HepG2 (cell line): ENCODE measurements at regions not wholly inside any gene's neighbourhood (a gene's known extent, or its start where the extent isn't known, plus 50 kb on each side); places are given as distances from the start of the nearest gene placed in this dataset.

Experiments used
- ATAC-seq: fragments of 200-7000 bp; cut with Tn5 transposase; 3 replicates; pipeline ENCODE4 v1.9.1; 2020; ENCODE audit warnings: mild to moderate bottlenecking, moderate library complexity
- BruUV-seq: library from RNA; stranded (reverse); fragments of 400-500 nt; replicated peaks from 2 replicates; lab custom pipeline; 2021; lab: Mats Ljungman, UMichigan
- CTCF ChIA-PET: fragments of 300-600 bp; formaldehyde crosslinking; extraction: SDS; loops from one replicate; lab custom pipeline; 2021; ENCODE audit warnings: low total read pairs, inconsistent platforms, low intra/inter-chr PET ratio; lab: Yijun Ruan, JAX
- POLR2A ChIA-PET: fragments of 350-600 bp; sonication (Branson Sonifier 250); formaldehyde crosslinking; loops from one replicate; lab custom pipeline; 2020; ENCODE audit warnings: antibody characterized with exemption, inconsistent platforms; lab: Yijun Ruan, JAX
- DNase-seq: peaks from one replicate; pipeline ENCODE4 v3.0.0-alpha.2; 2015; ENCODE audit warnings: low spot score
- FAIRE-seq: peaks from 3 replicates; lab custom pipeline; 2011; peaks lifted over from hg19 to GRCh38; lab: Jason Lieb, UNC
- H2AFZ ChIP-seq: one replicate; pipeline ENCODE4 v1.6.1; 2011; ENCODE audit warnings: low read length, inconsistent platforms
- H3K27ac ChIP-seq: fragments of 300-600 bp; 3 replicates; pipeline ENCODE4 v1.8.0; 2011; ENCODE audit warnings: mixed run types, mild to moderate bottlenecking, mixed read lengths, low read length, inconsistent platforms; ENCODE audit not compliant: insufficient read depth; ENCODE audit errors: extremely low read length
- H3K27me3 ChIP-seq, 2 experiments: fragments of 200-600 bp in 1 of 2; 2 replicates in 1 of 2; 3 replicates in 1 of 2; pipeline versions ENCODE4 v1.6.0 to v1.8.0; 2011; ENCODE audit warnings: low read length in 2 of 2, mild to moderate bottlenecking in 2 of 2, moderate library complexity in 2 of 2, inconsistent platforms in 1 of 2; ENCODE audit not compliant: insufficient read depth in 2 of 2, control insufficient read depth in 1 of 2
- H3K36me3 ChIP-seq, 2 experiments: fragments of 200-600 bp in 1 of 2; replicated peaks in 1 of 2; 2 replicates in 1 of 2; 3 replicates in 1 of 2; pipeline versions ENCODE4 v1.5.1 to v1.8.0; 2011; ENCODE audit warnings: low read length in 2 of 2, inconsistent platforms in 1 of 2; ENCODE audit not compliant: insufficient read depth in 2 of 2, control insufficient read depth in 1 of 2
- H3K4me1 ChIP-seq: 2 replicates; pipeline ENCODE4 v1.5.1; 2012; ENCODE audit warnings: low read length, inconsistent platforms; ENCODE audit not compliant: insufficient read depth
- H3K4me2 ChIP-seq: 2 replicates; pipeline ENCODE4 v1.6.0; 2011; ENCODE audit warnings: low read depth, low read length, inconsistent platforms
- H3K4me3 ChIP-seq, 3 experiments: fragments of 200-600 bp in 1 of 3; sonication (generic), shearing (Covaris generic) in 1 of 3; replicated peaks in 1 of 3; 2 replicates each; pipeline ENCODE4 v1.5.1; 2011 to 2016; ENCODE audit warnings: low read length in 3 of 3, inconsistent platforms in 2 of 3, low read depth in 2 of 3, mild to moderate bottlenecking in 2 of 3, control low read depth in 1 of 3, mixed read lengths in 1 of 3; ENCODE audit not compliant: insufficient read depth in 1 of 3
- H3K79me2 ChIP-seq: one replicate; pipeline ENCODE4 v1.6.1; 2011; ENCODE audit warnings: low read length, inconsistent platforms; ENCODE audit not compliant: insufficient read depth
- H3K9ac ChIP-seq: 2 replicates; pipeline ENCODE4 v1.6.0; 2011; ENCODE audit warnings: mild to moderate bottlenecking, low read depth, low read length, inconsistent platforms; ENCODE audit not compliant: insufficient read depth
- H3K9me3 ChIP-seq: 2 replicates; pipeline ENCODE4 v1.5.1; 2012; ENCODE audit warnings: mild to moderate bottlenecking, low read length
- H4K20me1 ChIP-seq: 2 replicates; pipeline ENCODE4 v1.6.0; 2011; ENCODE audit warnings: inconsistent platforms, mild to moderate bottlenecking, low read length, moderate library complexity; ENCODE audit not compliant: insufficient read depth
- ELF1 ChIP-seq: sonication (generic); formaldehyde crosslinking; IDR thresholded peaks from 2 replicates; pipeline ENCODE4 v1.4.0; 2020; ENCODE audit warnings: missing genetic modification reagents
- MEF2D ChIP-seq: sonication (generic); formaldehyde crosslinking; IDR thresholded peaks from 2 replicates; pipeline ENCODE4 v1.5.1; 2020; ENCODE audit warnings: mild to moderate bottlenecking, missing genetic modification reagents
- NAIF1 ChIP-seq: sonication (generic); formaldehyde crosslinking; IDR thresholded peaks from 2 replicates; pipeline ENCODE4 v1.5.0; 2020; ENCODE audit warnings: mild to moderate bottlenecking, missing genetic modification reagents, borderline replicate concordance
- SKI ChIP-seq: fragments of 450-650 bp; IDR thresholded peaks from one replicate; pipeline ENCODE4 v1.6.1; 2018; ENCODE audit warnings: mild to moderate bottlenecking; ENCODE audit not compliant: partially characterized antibody
- ZFP90 ChIP-seq: sonication (generic); formaldehyde crosslinking; IDR thresholded peaks from 2 replicates; pipeline ENCODE4 v1.8.0; 2022; ENCODE audit warnings: missing genetic modification reagents, mild to moderate bottlenecking, inconsistent platforms, borderline replicate concordance
- ZNF329 ChIP-seq: sonication (generic); formaldehyde crosslinking; IDR thresholded peaks from 2 replicates; pipeline ENCODE4 v1.9.0; 2021; ENCODE audit warnings: low read depth, mild to moderate bottlenecking, missing genetic modification reagents
- ZSCAN25 ChIP-seq: sonication (generic); formaldehyde crosslinking; IDR thresholded peaks from 2 replicates; pipeline ENCODE4 v1.8.0; 2022; ENCODE audit warnings: mild to moderate bottlenecking, missing genetic modification reagents
- WGBS: methylation state at CpG from one replicate; pipeline ENCODE4 v1.1.6; 2017; ENCODE audit warnings: low lambda C conversion rate; 5-methylcytosine and 5-hydroxymethylcytosine counted together
- in situ Hi-C: cut with HindIII; loops from 2 replicates; pipeline ENCODE4 v1.10.0; 2017; ENCODE audit warnings: low pct_unique_long_range_greater_than_20kb; ENCODE audit not compliant: extremely low pct_ligation_motif_present
- intact Hi-C: fragments of 100-400 bp; cut with micrococcal nuclease; formaldehyde crosslinking; loops from one replicate; pipeline ENCODE4 v1.10.0; 2022; ENCODE audit not compliant: unreplicated experiment
- TF ChIP-seq, protein P1 (sequence below): sonication (generic); formaldehyde crosslinking; IDR thresholded peaks from 2 replicates; pipeline ENCODE4 v1.8.1; 2022; ENCODE audit warnings: mild to moderate bottlenecking, missing genetic modification reagents
- TF ChIP-seq, protein P2 (sequence below): sonication (generic); formaldehyde crosslinking; IDR thresholded peaks from 2 replicates; pipeline ENCODE4 v1.4.0; 2020; ENCODE audit warnings: missing genetic modification reagents
- TF ChIP-seq, protein P3 (sequence below): sonication (generic); formaldehyde crosslinking; IDR thresholded peaks from 2 replicates; pipeline ENCODE4 v1.4.0; 2020; ENCODE audit warnings: mild to moderate bottlenecking, missing genetic modification reagents, borderline replicate concordance

DNA sequence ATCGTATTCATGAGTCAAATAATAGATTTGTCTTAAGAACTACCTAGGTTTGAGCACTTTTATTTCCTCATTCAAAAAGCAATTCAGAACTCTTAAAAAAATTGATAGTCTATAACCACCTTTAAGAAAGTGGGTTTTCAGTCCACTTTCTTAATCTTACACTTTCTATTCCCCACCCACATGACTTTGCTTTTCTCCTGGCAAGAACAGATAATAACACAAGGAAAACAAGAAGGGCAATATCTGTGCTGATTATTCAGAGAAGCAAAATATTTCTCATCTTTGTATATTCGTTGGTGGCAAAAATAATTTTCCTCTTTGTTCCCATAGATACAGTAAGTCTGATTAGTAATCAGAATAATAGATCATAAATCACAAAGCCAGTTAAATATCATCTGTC lies 130.6 kb upstream of the DNAJC10 start:
- no peak for FAIRE-seq
- Histone ChIP-seq H2AFZ (no peak overlapping the region), H3K36me3 (no peaks in the 10 kb centered on the region), H3K4me3 (no peak overlapping the region), H3K79me2 (no peaks in the 10 kb centered on the region)
- WGBS = under 1% methylated on average over 2 of the region's 2 CpGs
- in situ Hi-C loops = no loop called here
- CTCF ChIA-PET = no interaction called here
- TF ChIP-seq, protein P1, sequence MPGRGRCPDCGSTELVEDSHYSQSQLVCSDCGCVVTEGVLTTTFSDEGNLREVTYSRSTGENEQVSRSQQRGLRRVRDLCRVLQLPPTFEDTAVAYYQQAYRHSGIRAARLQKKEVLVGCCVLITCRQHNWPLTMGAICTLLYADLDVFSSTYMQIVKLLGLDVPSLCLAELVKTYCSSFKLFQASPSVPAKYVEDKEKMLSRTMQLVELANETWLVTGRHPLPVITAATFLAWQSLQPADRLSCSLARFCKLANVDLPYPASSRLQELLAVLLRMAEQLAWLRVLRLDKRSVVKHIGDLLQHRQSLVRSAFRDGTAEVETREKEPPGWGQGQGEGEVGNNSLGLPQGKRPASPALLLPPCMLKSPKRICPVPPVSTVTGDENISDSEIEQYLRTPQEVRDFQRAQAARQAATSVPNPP (CRISPR knock-in tag) = no peak
- TF ChIP-seq, protein P2, sequence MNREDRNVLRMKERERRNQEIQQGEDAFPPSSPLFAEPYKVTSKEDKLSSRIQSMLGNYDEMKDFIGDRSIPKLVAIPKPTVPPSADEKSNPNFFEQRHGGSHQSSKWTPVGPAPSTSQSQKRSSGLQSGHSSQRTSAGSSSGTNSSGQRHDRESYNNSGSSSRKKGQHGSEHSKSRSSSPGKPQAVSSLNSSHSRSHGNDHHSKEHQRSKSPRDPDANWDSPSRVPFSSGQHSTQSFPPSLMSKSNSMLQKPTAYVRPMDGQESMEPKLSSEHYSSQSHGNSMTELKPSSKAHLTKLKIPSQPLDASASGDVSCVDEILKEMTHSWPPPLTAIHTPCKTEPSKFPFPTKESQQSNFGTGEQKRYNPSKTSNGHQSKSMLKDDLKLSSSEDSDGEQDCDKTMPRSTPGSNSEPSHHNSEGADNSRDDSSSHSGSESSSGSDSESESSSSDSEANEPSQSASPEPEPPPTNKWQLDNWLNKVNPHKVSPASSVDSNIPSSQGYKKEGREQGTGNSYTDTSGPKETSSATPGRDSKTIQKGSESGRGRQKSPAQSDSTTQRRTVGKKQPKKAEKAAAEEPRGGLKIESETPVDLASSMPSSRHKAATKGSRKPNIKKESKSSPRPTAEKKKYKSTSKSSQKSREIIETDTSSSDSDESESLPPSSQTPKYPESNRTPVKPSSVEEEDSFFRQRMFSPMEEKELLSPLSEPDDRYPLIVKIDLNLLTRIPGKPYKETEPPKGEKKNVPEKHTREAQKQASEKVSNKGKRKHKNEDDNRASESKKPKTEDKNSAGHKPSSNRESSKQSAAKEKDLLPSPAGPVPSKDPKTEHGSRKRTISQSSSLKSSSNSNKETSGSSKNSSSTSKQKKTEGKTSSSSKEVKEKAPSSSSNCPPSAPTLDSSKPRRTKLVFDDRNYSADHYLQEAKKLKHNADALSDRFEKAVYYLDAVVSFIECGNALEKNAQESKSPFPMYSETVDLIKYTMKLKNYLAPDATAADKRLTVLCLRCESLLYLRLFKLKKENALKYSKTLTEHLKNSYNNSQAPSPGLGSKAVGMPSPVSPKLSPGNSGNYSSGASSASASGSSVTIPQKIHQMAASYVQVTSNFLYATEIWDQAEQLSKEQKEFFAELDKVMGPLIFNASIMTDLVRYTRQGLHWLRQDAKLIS (CRISPR knock-in tag) = no peak
- TF ChIP-seq ZNF329 (CRISPR knock-in tag) (no peak), ELF1 (CRISPR knock-in tag) (no peak), NAIF1 (no peak), ZFP90 (no peak), SKI (no peak), ZSCAN25 (CRISPR knock-in tag) (no peak), MEF2D (CRISPR knock-in tag) (no peak)
- TF ChIP-seq, protein P3, sequence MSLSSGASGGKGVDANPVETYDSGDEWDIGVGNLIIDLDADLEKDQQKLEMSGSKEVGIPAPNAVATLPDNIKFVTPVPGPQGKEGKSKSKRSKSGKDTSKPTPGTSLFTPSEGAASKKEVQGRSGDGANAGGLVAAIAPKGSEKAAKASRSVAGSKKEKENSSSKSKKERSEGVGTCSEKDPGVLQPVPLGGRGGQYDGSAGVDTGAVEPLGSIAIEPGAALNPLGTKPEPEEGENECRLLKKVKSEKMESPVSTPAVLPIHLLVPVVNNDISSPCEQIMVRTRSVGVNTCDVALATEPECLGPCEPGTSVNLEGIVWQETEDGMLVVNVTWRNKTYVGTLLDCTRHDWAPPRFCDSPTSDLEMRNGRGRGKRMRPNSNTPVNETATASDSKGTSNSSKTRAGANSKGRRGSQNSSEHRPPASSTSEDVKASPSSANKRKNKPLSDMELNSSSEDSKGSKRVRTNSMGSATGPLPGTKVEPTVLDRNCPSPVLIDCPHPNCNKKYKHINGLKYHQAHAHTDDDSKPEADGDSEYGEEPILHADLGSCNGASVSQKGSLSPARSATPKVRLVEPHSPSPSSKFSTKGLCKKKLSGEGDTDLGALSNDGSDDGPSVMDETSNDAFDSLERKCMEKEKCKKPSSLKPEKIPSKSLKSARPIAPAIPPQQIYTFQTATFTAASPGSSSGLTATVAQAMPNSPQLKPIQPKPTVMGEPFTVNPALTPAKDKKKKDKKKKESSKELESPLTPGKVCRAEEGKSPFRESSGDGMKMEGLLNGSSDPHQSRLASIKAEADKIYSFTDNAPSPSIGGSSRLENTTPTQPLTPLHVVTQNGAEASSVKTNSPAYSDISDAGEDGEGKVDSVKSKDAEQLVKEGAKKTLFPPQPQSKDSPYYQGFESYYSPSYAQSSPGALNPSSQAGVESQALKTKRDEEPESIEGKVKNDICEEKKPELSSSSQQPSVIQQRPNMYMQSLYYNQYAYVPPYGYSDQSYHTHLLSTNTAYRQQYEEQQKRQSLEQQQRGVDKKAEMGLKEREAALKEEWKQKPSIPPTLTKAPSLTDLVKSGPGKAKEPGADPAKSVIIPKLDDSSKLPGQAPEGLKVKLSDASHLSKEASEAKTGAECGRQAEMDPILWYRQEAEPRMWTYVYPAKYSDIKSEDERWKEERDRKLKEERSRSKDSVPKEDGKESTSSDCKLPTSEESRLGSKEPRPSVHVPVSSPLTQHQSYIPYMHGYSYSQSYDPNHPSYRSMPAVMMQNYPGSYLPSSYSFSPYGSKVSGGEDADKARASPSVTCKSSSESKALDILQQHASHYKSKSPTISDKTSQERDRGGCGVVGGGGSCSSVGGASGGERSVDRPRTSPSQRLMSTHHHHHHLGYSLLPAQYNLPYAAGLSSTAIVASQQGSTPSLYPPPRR (CRISPR knock-in tag) = no peak
- TF ChIP-seq, all 625 proteins: peak for 0
- no peaks in the 10 kb centered on the region for H3K9me3 ChIP-seq
- no TSS peak for BruUV-seq
- POLR2A ChIA-PET = no interaction called here
- no peak for ATAC-seq
- H3K4me2 ChIP-seq = no peak overlapping the region
- no peak overlapping the region for H3K9ac ChIP-seq
- DNase-seq = no peak
- H3K27me3 ChIP-seq = no peaks in the 10 kb centered on the region
- H3K4me1 ChIP-seq = no peaks in the 10 kb centered on the region
- intact Hi-C loops = no loop called here
- no peaks in the 10 kb centered on the region for H4K20me1 ChIP-seq
- no peak overlapping the region for H3K27ac ChIP-seq
